GM12874 (cell line): ENCODE measurements at regions not wholly inside any gene's neighbourhood (a gene's known extent, or its start where the extent isn't known, plus 50 kb on each side); places are given as distances from the start of the nearest gene placed in this dataset.

Experiments used
- TF ChIP-seq, protein P1 (sequence below): IDR thresholded peaks from 2 replicates; pipeline ENCODE4 v1.5.1; 2011; ENCODE audit warnings: low read depth, mild to moderate bottlenecking, control low read depth, low read length, moderate library complexity; ENCODE audit not compliant: insufficient read depth

GRCh38 chr1:147491098-147491497, 50.2 kb upstream of the BCL9 start:
- TF ChIP-seq, protein P1, sequence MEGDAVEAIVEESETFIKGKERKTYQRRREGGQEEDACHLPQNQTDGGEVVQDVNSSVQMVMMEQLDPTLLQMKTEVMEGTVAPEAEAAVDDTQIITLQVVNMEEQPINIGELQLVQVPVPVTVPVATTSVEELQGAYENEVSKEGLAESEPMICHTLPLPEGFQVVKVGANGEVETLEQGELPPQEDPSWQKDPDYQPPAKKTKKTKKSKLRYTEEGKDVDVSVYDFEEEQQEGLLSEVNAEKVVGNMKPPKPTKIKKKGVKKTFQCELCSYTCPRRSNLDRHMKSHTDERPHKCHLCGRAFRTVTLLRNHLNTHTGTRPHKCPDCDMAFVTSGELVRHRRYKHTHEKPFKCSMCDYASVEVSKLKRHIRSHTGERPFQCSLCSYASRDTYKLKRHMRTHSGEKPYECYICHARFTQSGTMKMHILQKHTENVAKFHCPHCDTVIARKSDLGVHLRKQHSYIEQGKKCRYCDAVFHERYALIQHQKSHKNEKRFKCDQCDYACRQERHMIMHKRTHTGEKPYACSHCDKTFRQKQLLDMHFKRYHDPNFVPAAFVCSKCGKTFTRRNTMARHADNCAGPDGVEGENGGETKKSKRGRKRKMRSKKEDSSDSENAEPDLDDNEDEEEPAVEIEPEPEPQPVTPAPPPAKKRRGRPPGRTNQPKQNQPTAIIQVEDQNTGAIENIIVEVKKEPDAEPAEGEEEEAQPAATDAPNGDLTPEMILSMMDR = no peak
